HG02885 (cell line): ENCODE measurements at regions not wholly inside any gene's neighbourhood (a gene's known extent, or its start where the extent isn't known, plus 50 kb on each side); places are given as distances from the start of the nearest gene placed in this dataset.
"Not testable (repeated sequence)": the region's sequence is repeated elsewhere in the genome, so short reads cannot be mapped to it uniquely, and the experiment has no call there.

ENCODE experiments used
- ATAC-seq: cut with Tn5 transposase; IDR thresholded peaks from one replicate; pipeline ENCODE4 v1.9.1; 2021; ENCODE audit warnings: mild to moderate bottlenecking; ENCODE audit not compliant: unreplicated experiment, poor library complexity

- no peak for ATAC-seq
Measured at GRCh38 chr1:195766709-195767108, 841.5 kb downstream of the KCNT2 start.

GRCh38 chr1:195765099-195765498 lies 843.1 kb downstream of the KCNT2 start:
- no peak for ATAC-seq

DNA sequence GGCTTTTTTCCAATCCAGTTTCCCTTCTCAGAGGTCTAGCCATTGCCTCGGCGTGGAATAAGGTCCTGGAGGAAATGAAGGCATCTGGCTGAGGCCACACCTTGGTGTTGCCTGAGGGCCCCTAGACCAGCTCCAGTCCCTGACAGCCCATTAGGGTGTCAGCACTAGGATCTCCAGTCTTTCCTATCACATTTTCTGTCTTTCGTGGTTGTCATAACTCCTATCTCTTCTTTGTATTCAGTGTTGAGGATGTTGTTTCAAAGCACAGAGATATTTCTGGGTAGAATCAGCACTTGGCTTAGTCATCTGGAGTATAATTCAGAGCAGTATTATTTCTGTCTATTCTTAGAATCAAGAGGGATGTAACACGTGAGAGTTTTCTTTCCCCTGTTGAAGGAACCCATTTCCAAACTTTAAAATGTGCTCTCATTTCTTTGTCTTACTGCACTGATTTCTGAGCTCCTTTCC lies 844.3 kb downstream of the KCNT2 start:
- no peak for ATAC-seq

DNA sequence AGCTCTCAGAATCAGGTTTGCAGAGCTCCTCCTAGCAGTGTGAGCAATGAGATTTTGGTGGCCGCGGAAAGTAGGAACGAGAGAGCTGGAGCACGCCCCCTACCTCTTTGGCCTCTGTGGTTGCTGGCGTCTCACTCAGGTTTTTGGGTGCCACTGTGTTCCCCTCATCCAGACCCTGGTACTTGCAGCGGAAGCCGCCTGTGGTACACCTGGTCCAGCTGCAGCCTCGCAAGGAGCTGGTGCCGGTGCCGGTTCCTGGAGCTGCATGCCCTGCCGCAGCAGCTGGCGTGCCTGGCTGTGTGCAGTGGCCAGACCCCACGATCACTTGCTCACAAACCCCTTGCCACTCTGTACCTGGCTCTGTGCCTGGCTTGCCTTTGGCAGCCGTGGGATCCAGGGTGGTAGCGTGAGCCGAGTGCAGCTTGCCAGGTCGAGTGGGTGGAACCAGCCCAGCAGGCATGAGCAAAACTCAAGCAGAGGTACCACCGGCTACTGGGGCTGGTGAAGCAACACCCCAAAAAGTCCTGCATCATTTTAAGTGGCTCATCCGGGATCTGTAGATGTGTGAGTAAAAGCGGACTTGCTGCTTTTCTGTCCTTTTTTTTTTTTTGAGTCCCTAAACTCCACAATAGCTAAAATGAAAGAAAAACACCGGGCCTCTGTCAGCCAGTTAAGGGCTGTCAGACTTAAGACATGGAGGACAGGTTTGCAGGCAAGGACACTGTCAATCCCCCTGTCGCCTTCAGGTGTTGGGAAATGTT lies 844.9 kb downstream of the KCNT2 start:
- no peak for ATAC-seq

DNA sequence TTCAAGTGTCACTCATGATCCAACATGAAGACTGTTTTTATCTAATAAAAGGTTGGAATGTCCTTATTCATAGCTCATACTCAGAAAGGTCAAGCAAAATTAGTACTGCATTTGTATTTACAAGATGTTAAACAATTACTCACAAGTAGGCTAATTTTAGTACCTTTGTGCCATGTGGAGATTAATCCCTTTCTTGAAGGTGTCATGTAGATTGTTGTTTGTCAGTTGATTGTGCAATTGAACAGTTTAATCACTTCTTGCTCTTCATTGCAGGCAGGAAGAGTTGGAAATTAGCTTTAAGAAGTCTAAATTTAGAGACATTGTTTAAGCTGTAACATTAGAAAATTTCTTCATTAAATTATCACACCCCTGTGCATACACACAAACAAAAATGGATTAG lies 847.1 kb downstream of the KCNT2 start:
- ATAC-seq = no peak

DNA sequence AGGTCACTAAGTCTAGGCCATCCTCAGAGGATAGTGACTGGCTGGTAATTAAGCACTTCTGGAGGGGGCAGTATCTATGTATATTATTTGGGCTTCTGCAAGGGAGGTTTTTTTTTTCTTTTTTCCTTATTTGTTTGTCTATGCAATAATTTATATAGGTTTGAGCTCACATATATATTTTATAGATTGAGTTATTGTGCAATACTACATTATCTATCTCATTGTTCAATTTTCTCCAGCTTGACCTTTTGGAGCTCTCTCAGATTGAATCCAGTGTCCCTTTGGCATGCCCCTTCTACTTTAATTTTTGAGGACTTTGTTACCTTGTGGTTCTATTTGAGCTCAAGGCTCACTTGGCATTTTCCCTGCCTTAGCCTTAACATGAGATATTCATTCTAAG lies 852.1 kb downstream of the KCNT2 start:
- ATAC-seq = no peak

- ATAC-seq = no peak
Measured at GRCh38 chr1:195754874-195755273, 853.4 kb downstream of the KCNT2 start.

DNA sequence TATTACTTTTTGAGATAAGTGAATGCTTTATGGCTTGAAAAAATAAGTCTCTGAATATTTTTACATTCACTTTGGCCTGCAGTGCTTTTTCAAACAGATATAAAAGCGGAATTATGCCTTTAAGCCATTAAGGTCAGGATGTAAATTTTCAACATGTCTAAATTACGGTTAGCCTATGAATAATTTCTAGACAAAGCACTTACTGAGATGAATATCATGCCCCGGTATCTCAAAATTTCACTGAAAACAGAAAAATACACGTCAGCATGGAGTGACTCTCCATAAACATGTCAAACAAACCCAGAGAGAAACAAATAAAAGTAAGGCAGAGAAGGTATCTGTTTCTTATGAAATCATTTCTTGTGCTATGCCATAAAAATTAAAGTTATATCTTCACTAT lies 853.9 kb downstream of the KCNT2 start:
- ATAC-seq = no peak

DNA sequence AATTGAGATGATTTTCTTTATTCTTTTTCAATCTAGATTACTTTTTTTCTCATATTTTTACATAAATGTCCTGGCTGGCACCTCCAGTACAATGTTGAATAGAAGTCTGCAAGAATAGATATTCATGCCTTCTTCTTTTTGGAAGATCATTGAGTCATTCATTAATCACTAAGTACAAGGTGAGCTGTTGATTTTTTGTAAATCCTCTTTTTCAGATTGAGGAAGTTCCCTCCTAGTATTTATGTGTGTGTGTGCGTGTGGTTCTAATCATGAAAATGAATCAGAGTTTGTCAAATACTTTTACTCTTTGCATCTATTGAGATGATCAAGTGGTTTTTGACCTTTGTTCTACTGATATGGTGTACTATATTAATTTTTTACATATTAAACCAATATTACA lies 859.3 kb downstream of the KCNT2 start:
- ATAC-seq = no peak

- no peak for ATAC-seq
Measured at GRCh38 chr1:195745189-195746010, 862.8 kb downstream of the KCNT2 start.

DNA sequence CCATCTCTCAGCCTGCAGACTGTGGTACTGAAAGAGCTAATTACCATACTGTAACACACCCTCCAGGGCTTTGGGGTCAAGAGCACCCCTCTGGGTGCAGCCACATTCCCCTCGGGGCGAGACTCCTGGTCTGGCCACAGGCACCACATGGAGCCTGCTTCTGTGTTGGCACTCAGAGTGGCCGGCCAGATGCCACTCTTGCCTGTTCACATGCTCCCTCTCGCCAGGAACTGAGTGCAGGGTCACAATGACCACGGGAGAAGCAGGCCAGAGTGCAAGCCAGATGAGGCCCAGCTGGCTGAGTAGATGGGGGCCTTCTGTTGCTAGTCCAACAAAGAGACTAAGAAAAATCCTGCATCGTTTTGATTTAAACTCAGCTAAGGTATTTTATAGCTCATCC lies 864.0 kb downstream of the KCNT2 start:
- no peak for ATAC-seq

GRCh38 chr1:195740862-195741261 lies 867.4 kb downstream of the KCNT2 start:
- ATAC-seq = no peak

DNA sequence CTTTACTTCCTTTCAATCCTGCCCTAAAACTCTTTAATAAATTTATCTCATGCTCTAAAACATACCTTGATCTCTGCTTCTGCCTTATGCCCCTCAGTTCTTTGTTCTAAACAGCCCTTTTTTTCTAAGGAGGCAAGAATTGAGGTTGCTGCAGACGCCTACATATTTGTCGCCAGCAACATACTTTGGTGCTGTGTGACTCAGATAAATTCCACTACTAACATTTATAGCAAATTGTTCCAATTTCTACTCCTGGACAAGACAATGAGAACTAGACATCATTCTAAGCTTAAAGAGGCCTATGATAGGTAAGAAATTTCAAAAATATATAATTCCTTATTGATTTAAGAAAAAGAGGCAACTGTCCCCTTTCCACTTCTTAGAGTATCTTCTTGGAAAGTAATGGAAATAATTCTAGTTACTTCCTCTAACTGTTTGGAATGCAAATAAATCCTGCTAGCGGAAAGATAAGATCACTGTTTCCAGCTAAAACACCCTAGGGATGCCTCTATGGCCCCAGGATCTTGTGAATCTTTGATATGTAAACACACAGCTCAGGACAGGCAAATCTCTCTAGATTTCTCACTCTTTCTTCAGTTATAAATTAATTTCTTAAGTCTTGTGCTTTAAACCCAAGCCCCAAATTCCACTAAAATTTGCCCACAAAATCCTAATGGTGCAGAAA lies 869.1 kb downstream of the KCNT2 start:
- ATAC-seq = no peak

DNA sequence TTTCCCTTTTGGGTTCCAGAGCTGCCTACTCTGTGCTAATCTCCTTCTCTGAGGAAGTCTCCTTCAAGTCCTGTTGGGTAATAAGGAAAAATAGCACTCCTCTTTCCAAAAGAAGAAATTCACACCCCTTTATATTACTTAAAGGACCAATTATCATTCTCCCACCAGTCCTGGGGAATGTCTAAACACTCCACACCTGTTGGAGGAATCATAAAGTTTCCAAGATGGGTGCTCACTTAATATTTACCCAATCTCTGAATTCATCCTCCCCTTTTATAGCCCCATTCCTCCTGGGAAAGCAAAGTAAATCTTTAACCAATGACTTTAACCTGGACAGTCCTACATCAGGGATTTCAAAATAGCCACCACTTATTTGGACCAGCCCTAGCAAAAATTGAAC lies 873.1 kb downstream of the KCNT2 start:
- ATAC-seq = no peak

- ATAC-seq = peak; percentile 75
Measured at GRCh38 chr1:195733826-195734225, 874.4 kb downstream of the KCNT2 start.

GRCh38 chr1:195733408-195733807 lies 874.8 kb downstream of the KCNT2 start:
- no peak for ATAC-seq

GRCh38 chr1:195731385-195731784 lies 876.9 kb downstream of the KCNT2 start:
- no peak for ATAC-seq

DNA sequence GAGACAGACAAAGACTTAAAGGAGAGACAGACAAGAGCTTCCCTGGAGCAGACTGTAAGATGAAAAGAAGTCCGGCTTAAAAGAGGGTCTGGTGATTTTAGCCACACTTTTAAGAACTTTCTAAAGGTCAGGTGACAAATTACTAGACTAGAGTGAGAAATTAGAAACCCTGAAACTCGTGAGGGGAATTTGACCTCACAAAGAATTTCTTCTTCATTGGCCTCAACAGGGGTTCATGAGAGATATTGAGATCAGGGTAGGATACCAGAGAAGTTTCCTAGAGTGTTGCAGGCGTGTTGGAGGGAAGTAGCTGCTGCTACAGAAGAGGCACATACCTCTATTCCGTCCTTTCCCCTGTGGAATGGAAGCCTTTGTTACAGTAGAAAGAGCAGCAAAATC lies 884.4 kb downstream of the KCNT2 start:
- ATAC-seq = no peak

GRCh38 chr1:195722852-195723795 lies 885.1 kb downstream of the KCNT2 start:
- not testable (repeated sequence) for ATAC-seq

- not testable (repeated sequence) for ATAC-seq
Measured at GRCh38 chr1:195722146-195722545, 886.1 kb downstream of the KCNT2 start.
